RWPE1 (cell line): ENCODE measurements at regions not wholly inside any gene's neighbourhood (a gene's known extent, or its start where the extent isn't known, plus 50 kb on each side); places are given as distances from the start of the nearest gene placed in this dataset.

Experiments used
- CTCF ChIA-PET: fragments of 350-600 bp; sonication (Branson Sonifier 250); formaldehyde crosslinking; extraction: SDS; loops from one replicate; lab custom pipeline; 2021; lab: Yijun Ruan, JAX
- POLR2A ChIA-PET: fragments of 400-600 bp; formaldehyde crosslinking; extraction: SDS; loops from one replicate; lab custom pipeline; 2020; ENCODE audit warnings: antibody characterized with exemption; ENCODE audit not compliant: low non-redundant PET; lab: Yijun Ruan, JAX
- DNase-seq: peaks from one replicate; pipeline ENCODE4 v3.0.0; 2012; ENCODE audit warnings: low spot score
- H3K27ac ChIP-seq: fragments of 450-650 bp; 2 replicates; pipeline ENCODE4 v1.5.1; 2017
- TF ChIP-seq, protein P1 (sequence below): fragments of 450-650 bp; conservative IDR thresholded peaks from 2 replicates; pipeline ENCODE4 v1.5.1; 2017; ENCODE audit warnings: low read depth, mild to moderate bottlenecking

DNA sequence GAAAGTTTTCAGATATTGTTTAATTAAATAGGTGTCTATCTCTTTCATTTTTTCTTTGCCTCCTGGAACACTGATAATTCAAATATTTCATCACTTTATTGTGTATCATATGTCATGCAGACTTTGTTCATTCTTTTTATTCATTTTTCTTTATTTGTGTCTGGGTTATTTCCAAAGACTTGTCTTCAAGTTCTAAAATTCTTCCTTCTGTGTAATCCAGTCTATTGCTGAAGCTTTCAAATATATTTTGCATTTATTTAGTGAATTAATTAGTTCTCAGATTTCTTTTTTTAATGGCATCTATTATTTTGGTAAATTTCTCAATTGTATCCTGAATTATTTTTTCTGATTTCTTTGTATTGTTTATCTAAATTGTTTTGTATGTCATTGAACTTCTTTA lies 70.1 kb downstream of the ZNF330 start:
- no peak overlapping the region for H3K27ac ChIP-seq
- DNase-seq = no peak
- TF ChIP-seq, protein P1, sequence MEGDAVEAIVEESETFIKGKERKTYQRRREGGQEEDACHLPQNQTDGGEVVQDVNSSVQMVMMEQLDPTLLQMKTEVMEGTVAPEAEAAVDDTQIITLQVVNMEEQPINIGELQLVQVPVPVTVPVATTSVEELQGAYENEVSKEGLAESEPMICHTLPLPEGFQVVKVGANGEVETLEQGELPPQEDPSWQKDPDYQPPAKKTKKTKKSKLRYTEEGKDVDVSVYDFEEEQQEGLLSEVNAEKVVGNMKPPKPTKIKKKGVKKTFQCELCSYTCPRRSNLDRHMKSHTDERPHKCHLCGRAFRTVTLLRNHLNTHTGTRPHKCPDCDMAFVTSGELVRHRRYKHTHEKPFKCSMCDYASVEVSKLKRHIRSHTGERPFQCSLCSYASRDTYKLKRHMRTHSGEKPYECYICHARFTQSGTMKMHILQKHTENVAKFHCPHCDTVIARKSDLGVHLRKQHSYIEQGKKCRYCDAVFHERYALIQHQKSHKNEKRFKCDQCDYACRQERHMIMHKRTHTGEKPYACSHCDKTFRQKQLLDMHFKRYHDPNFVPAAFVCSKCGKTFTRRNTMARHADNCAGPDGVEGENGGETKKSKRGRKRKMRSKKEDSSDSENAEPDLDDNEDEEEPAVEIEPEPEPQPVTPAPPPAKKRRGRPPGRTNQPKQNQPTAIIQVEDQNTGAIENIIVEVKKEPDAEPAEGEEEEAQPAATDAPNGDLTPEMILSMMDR = no peak
- CTCF ChIA-PET = no interaction called here
- POLR2A ChIA-PET = no interaction called here

DNA sequence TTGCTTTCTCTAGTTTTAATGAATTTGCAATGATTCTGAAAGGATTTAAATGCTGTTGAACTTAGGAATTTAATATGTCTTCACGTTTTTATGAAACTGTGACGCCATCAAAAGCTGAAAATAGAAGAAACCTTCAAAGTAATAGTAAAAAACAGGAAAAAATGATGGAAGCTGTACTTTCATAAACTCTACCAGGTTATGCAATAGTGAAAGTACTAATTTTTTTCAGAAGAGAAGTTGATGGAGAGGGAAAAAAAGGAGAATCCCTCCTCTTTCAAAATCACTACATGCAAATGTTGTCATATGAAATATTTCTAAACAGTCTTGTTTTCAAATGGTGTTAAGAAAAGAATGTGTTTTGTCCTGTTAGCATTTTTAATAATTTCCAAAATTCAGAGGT lies 73.6 kb downstream of the ZNF330 start:
- CTCF ChIA-PET = no interaction called here
- TF ChIP-seq, protein P1 = no peak
- no peak overlapping the region for H3K27ac ChIP-seq
- POLR2A ChIA-PET = no interaction called here
- no peak for DNase-seq

DNA sequence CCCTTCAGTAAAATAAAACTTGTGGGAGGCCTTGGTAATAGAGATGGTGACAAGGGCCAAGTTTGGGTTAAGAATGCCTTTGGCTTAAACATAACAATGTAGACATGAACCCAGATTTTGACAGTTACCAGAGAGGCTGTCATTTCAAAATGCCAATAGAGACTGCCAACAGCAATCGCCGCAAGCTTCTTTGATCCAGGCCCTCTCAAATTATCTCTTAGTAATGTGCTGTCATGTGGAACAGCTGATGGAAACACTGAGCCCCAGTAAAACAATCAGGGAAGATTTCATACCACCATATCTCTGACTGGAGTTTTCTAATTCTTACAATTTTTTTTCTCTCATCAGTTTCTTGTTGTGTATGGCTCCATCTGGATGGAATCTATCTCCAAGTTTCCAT lies 80.5 kb downstream of the ZNF330 start:
- ChIA-PET POLR2A (no interaction called here), CTCF (no interaction called here)
- no peak for DNase-seq
- no peak overlapping the region for H3K27ac ChIP-seq
- TF ChIP-seq, protein P1 = no peak

DNA sequence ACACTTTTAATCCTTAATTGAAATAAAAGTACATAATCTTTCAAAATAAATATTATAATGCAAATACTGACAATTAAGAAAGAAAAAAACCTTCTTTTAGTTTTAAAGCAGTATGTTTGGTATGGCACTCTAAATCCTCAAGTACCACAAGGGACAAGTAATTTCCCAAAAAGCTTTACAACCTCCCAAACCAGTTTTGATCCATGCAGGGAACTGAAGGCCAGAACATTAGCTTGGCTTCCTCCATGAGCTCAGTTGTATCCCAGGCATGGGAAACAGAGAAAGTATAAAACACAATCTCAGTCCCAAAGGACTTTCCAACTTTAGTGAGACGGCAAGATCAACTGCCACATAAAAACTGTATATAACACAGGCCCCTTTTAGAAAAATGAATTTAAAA lies 82.2 kb downstream of the ZNF330 start:
- CTCF ChIA-PET = interaction anchor here (0.6 kb wide), 2 partner anchors 145 to 1526 kb away, joined by 3 read pairs; no protein-coding TSS in a partner anchor
- no peak overlapping the region for H3K27ac ChIP-seq
- TF ChIP-seq, protein P1 = no peak
- DNase-seq = no peak
- POLR2A ChIA-PET = no interaction called here

DNA sequence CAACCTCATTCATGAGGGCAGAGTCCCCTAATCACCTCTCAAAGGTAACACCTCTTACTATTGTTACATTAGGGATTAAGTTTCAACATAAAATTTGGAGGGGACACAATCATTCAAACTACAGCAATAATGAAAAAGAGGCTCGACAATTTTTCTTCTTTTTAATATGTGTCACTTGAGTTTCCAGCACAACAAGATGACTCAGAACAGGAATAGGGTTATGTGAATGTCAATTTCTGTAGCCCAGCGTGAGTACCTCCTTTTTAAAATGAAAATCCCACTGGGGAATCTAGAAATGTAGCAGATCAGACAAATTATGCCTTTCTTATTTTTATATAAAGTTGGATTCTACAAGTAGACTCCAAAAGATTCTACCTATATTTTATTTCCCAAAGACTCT lies 83.7 kb downstream of the ZNF330 start:
- no peak overlapping the region for H3K27ac ChIP-seq
- TF ChIP-seq, protein P1 = no peak
- ChIA-PET POLR2A (no interaction called here), CTCF (interaction anchor here (0.6 kb wide), 1 partner anchor 150 kb away, joined by 5 read pairs; no protein-coding TSS in a partner anchor)
- no peak for DNase-seq

DNA sequence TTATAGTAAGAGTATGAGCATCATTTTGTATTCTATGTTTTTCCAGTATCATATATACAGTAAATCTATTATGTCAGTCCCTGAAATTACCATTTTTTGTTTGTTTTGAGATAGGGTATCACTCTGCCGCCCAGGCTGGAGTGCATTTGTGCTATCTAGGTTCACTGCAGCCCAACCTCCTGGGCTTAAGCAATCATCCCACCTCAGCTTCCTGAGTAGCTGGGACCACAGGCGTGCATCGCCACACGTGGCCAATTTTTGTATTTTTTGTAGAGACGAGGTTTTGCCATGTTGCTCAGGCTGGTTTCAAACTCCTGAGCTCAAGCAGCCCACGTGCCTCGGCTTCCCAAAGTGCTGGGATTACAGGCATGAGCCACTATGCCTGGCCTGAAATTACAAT lies 85.6 kb downstream of the ZNF330 start:
- H3K27ac ChIP-seq = no peak overlapping the region
- CTCF ChIA-PET = interaction anchor here (0.6 to 0.7 kb wide), 4 partner anchors 18 to 1820 kb away, joined by 3 to 5 read pairs (median 4); no protein-coding TSS in a partner anchor
- DNase-seq = no peak
- TF ChIP-seq, protein P1 = no peak
- POLR2A ChIA-PET = no interaction called here
